ENCODE measurements at regions not wholly inside any gene's neighbourhood (a gene's known extent, or its start where the extent isn't known, plus 50 kb on each side); places are given as distances from the start of the nearest gene placed in this dataset.
"Not testable (repeated sequence)": the region's sequence is repeated elsewhere in the genome, so short reads cannot be mapped to it uniquely, and the experiment has no call there.

GRCh38 chr15:24381103-24381502, 294.5 kb upstream of the NPAP1 start:
- not testable (repeated sequence) for TF ChIP-seq CTCF (IDR thresholded peaks at IDR 0.05; ENCODE audit: insufficient read depth, low read depth, low read length); EZH2 (IDR thresholded peaks at IDR 0.05; ENCODE audit: insufficient read depth, low read length)
